Psoas muscle (tissue), 7 donors: ENCODE measurements at regions not wholly inside any gene's neighbourhood (a gene's known extent, or its start where the extent isn't known, plus 50 kb on each side); places are given as distances from the start of the nearest gene placed in this dataset.

Experiments
- ATAC-seq, 4 donors: fragments of 200-7000 bp; cut with Tn5 transposase; one replicate each; pipeline ENCODE4 v1.9.1; 2020; ENCODE audit warnings: moderate library complexity in 3 of 4, mild to moderate bottlenecking in 2 of 4
- DNase-seq, 2 donors: peaks; one replicate each; pipeline ENCODE4 v3.0.0-alpha.2; 2020
- H3K27ac ChIP-seq: fragments of 200-600 bp; one replicate; pipeline ENCODE4 v1.8.0; 2022
- H3K27me3 ChIP-seq, 3 donors: fragments of 200-600 bp in 1 of 3; one replicate each; pipeline versions ENCODE4 v1.6.1 to v1.8.0; 2013 to 2022; ENCODE audit warnings: low read length in 2 of 3, mild to moderate bottlenecking in 2 of 3, moderate library complexity in 1 of 3; ENCODE audit not compliant: insufficient read depth in 3 of 3
- H3K36me3 ChIP-seq, 2 donors: fragments of 200-600 bp in 1 of 2; one replicate each; pipeline versions ENCODE4 v1.6.1 to v1.8.0; 2013 to 2022; ENCODE audit warnings: low read depth in 1 of 2, mild to moderate bottlenecking in 1 of 2, moderate library complexity in 1 of 2; ENCODE audit not compliant: insufficient read depth in 1 of 2
- H3K4me1 ChIP-seq: fragments of 200-600 bp; one replicate; pipeline ENCODE4 v1.8.0; 2022
- H3K4me3 ChIP-seq: fragments of 200-600 bp; one replicate; pipeline ENCODE4 v1.8.0; 2022; ENCODE audit warnings: mild to moderate bottlenecking
- H3K9me3 ChIP-seq: fragments of 200-600 bp; one replicate; pipeline ENCODE4 v1.8.0; 2022
- WGBS, 3 donors: extraction: QIAGEN DNeasy Blood & Tissue Kit; methylation state at CpG; one replicate each; pipeline versions ENCODE4 v1.1.6 to v1.1.7; 2013; 5-methylcytosine and 5-hydroxymethylcytosine counted together
- intact Hi-C, 2 donors: fragments of 100-400 bp; cut with DNase I; formaldehyde crosslinking; loops; one replicate each; pipeline versions ENCODE4 v1.11.0 to v1.14.2; 2022
- TF ChIP-seq, protein P1 (sequence below): fragments of 200-600 bp; IDR thresholded peaks from one replicate; pipeline ENCODE4 v1.8.0; 2022; ENCODE audit warnings: antibody characterized with exemption
- donor health status: healthy with polysubstance abuse.
- donor health status: DM: no; HTN: no; CAD: no; lungs with moderate emphysema.
- donor health status: Bipolar disorder and iron deficiency.
- donor health status: healthy.
- donor health status: DM: yes; HTN: yes; CAD: no.
- donor health status: DM: no; HTN: no; CAD: no.
- donor health status: DM: yes; HTN: yes; CAD: no.

DNA sequence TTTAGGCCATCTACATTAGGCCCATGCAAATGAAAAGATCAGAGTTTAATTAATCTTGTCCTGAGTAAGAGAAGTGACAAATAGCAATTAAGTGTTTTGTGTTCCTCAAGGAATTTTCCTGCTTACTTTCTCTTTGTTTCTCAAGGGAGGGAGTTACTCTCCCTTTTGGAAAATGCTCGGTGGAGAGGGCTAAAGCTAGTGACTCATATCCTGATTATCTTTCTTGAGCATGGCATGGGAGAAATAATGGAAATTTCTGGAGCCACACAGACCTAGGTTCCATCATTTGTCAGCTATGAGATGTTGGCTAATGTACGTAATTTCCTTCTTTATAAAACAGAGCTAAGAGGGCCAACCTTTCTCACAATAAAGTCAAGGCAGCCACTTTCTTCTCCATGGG, 177.1 kb downstream of the ETAA1 start:
- intact Hi-C loops: loop anchor here in 1 of 2 donors (10.0 kb wide), 1 partner anchor 839 kb away; no protein-coding TSS in a partner anchor
- DNase-seq: no peak
- H3K9me3 ChIP-seq: no peaks in the 10 kb centered on the region
- no peaks in the 10 kb centered on the region for H3K27me3 ChIP-seq
- TF ChIP-seq, protein P1, sequence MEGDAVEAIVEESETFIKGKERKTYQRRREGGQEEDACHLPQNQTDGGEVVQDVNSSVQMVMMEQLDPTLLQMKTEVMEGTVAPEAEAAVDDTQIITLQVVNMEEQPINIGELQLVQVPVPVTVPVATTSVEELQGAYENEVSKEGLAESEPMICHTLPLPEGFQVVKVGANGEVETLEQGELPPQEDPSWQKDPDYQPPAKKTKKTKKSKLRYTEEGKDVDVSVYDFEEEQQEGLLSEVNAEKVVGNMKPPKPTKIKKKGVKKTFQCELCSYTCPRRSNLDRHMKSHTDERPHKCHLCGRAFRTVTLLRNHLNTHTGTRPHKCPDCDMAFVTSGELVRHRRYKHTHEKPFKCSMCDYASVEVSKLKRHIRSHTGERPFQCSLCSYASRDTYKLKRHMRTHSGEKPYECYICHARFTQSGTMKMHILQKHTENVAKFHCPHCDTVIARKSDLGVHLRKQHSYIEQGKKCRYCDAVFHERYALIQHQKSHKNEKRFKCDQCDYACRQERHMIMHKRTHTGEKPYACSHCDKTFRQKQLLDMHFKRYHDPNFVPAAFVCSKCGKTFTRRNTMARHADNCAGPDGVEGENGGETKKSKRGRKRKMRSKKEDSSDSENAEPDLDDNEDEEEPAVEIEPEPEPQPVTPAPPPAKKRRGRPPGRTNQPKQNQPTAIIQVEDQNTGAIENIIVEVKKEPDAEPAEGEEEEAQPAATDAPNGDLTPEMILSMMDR: no peak
- no peak for ATAC-seq
- WGBS, 3 donors: 60 to 82% (median 80%) methylated on average over 2 of the region's 2 CpGs
- H3K4me1 ChIP-seq: peaks cover 8% of the 10 kb centered on the region
- H3K4me3 ChIP-seq: no peak overlapping the region
- H3K27ac ChIP-seq: no peak overlapping the region
- H3K36me3 ChIP-seq: no peaks in the 10 kb centered on the region

DNA sequence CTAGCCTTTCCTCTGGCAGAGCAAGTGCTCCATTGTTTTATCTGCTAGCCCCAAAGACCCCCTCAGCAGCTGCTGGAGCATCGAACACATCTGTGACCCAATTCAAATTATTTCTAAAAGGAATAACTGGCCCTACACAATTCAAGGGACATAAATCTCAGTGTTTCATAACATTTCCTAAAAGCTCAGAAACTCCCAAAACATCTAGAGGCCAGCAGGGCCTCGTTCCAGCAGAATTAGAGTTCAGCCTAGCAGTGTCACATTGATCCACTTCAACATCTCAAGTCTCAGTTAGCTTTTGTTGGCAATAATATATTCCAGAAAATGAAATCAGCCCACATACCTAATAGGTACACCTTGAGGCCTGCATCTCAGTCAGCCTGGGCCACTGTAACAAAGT, 179.1 kb downstream of the ETAA1 start:
- Histone ChIP-seq H3K27ac (no peak overlapping the region), H3K4me3 (no peak overlapping the region), H3K9me3 (no peaks in the 10 kb centered on the region), H3K4me1 (peaks cover 8% of the 10 kb centered on the region), H3K27me3 (no peaks in the 10 kb centered on the region), H3K36me3 (no peaks in the 10 kb centered on the region)
- intact Hi-C loops: loop anchor here in 1 of 2 donors (10.0 kb wide), 1 partner anchor 841 kb away; no protein-coding TSS in a partner anchor
- 63 to 74% (median 67%) methylated on average over 2 of the region's 2 CpGs for WGBS, 3 donors
- TF ChIP-seq, protein P1: no peak
- no peak for ATAC-seq
- DNase-seq: no peak

DNA sequence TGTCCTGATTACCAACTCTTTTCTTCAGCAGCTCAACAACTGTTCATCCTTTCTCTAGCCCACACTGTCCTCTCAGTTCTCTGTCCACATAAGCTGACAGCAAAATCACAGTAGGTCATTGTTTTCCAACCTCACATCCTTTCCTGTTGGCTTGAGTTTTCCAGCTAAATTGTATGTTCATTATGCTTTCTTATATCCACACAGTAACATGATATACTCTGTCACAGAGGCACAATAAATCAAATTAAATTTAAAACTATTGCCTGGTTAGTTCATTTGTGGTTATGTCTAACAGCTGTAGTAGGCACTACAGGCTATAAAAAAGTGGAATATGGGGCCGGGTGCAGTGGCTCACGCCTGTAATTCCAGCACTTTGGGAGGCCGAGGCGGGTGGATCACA, 179.9 kb downstream of the ETAA1 start:
- Histone ChIP-seq H3K4me3 (no peak overlapping the region), H3K4me1 (peaks cover 4% of the 10 kb centered on the region), H3K27me3 (no peaks in the 10 kb centered on the region), H3K27ac (no peak overlapping the region), H3K9me3 (peaks cover under 1% of the 10 kb centered on the region), H3K36me3 (no peaks in the 10 kb centered on the region)
- 57 to 77% (median 57%) methylated on average over 3 to 4 of the region's 4 CpGs for WGBS, 3 donors
- DNase-seq (no peak), ATAC-seq (no peak)
- TF ChIP-seq, protein P1: no peak
- intact Hi-C loops: loop anchor here in 1 of 2 donors (10.0 kb wide), 1 partner anchor 842 kb away; no protein-coding TSS in a partner anchor

DNA sequence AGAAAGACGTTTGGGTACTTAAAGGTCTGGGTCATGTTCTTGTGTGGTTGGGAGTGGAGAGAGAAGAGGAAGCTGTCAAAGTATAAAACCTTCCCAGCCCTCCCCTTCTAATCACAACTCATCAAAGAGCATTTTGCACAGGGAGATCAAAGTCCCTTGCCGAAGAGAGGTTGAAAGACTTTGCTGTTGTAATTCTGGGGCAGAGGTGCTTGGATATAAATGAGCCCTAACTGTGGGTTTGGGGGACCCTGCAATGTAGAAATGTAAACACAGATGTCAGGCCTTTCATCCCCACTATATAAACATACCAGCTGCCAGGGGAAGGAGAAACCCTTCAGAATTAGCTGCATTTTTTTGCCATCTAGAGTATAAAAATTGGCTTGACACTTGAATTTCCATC, 182.1 kb downstream of the ETAA1 start:
- TF ChIP-seq, protein P1: no peak
- H3K9me3 ChIP-seq: peaks cover 19% of the 10 kb centered on the region
- ATAC-seq (no peak), DNase-seq (no peak)
- H3K27ac ChIP-seq: no peak overlapping the region
- no peaks in the 10 kb centered on the region for H3K4me1 ChIP-seq
- no peaks in the 10 kb centered on the region for H3K27me3 ChIP-seq
- H3K36me3 ChIP-seq: no peaks in the 10 kb centered on the region
- intact Hi-C loops: loop anchor here in 1 of 2 donors (10.0 kb wide), 1 partner anchor 844 kb away; no protein-coding TSS in a partner anchor
- 38 to 60% (median 49%) methylated on average over 2 of the region's 2 CpGs for WGBS, 3 donors
- no peak overlapping the region for H3K4me3 ChIP-seq

DNA sequence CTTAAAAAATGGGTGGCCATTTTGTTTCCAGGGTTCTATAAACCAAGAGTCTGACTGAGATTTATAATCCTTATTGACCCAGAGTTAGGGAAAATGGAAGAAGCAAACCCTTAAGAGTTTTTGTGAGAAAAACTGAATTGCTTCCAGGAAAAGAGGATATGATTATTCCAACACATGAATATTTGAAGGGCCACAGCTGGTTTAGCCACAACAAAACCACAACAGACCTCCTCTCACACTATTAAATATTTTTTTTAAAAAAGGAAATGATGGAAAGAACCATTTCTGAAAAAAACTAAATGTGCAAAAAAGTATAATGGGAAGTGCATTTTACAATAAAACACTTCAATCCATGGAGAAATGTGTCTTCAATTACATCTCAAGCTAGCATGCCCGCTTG, 182.7 kb downstream of the ETAA1 start:
- ATAC-seq: no peak
- TF ChIP-seq, protein P1: no peak
- no peaks in the 10 kb centered on the region for H3K36me3 ChIP-seq
- no peak for DNase-seq
- H3K27ac ChIP-seq: no peak overlapping the region
- H3K4me3 ChIP-seq: no peak overlapping the region
- intact Hi-C loops: loop anchor here in 1 of 2 donors (10.0 kb wide), 1 partner anchor 845 kb away; no protein-coding TSS in a partner anchor
- H3K27me3 ChIP-seq: no peaks in the 10 kb centered on the region
- WGBS, 3 donors: 0 to 100% (median 74%) methylated on average over 1 of the region's 1 CpG
- H3K9me3 ChIP-seq: peaks cover 25% of the 10 kb centered on the region
- no peaks in the 10 kb centered on the region for H3K4me1 ChIP-seq
